ENCODE measurements at regions not wholly inside any gene's neighbourhood (a gene's known extent, or its start where the extent isn't known, plus 50 kb on each side); places are given as distances from the start of the nearest gene placed in this dataset.

- ChIA-PET CTCF (ENCODE audit: partially characterized antibody) (interaction anchor here (0.6 kb wide), 1 partner anchor 219 kb away, joined by 3 read pairs; no protein-coding TSS in a partner anchor), POLR2A (ENCODE audit: partially characterized antibody) (no interaction called here)
- Histone ChIP-seq H3K23ac (ENCODE audit: insufficient read length) (no peak overlapping the region), H3K18ac (ENCODE audit: extremely low read depth, low read length) (no peak overlapping the region), H3K14ac (ENCODE audit: insufficient read length) (no peak overlapping the region), H4K91ac (replicated peaks; ENCODE audit: insufficient read length, low read length) (no peak overlapping the region), H4K20me1 (replicated peaks in 1 of 2; ENCODE audit: control insufficient read depth in 1 of 2, insufficient read depth in 2 of 2, low read length in 2 of 2) (no peaks in the 10 kb centered on the region), H4K8ac (ENCODE audit: extremely low read depth, insufficient read depth, low read length) (no peak overlapping the region), H3K36me3 (ENCODE audit: control insufficient read depth in 2 of 4, insufficient read depth in 4 of 4, low read length in 3 of 4) (no peaks in the 10 kb centered on the region), H2BK5ac (ENCODE audit: low read depth, low read length) (no peak overlapping the region), H3K27ac (ENCODE audit: low read depth, low read length) (no peak overlapping the region), H3K79me1 (ENCODE audit: low read depth, low read length) (no peaks in the 10 kb centered on the region), H3K4me3 (ENCODE audit: extremely low read depth in 1 of 4, insufficient read depth in 2 of 4, low read depth in 3 of 4, low read length in 4 of 4) (no peak overlapping the region), H4K5ac (ENCODE audit: insufficient read length, low read depth, low read length) (no peak overlapping the region), H3K9me3 (ENCODE audit: insufficient read depth in 2 of 2, low read depth in 1 of 2, low read length in 1 of 2) (no peaks in the 10 kb centered on the region), H3K56ac (replicated peaks; ENCODE audit: insufficient read length, low read depth, low read length) (no peak overlapping the region), H3K4ac (replicated peaks; ENCODE audit: insufficient read length, low read depth, low read length) (no peak overlapping the region), H2BK15ac (ENCODE audit: low read length) (no peak overlapping the region), H3K23me2 (ENCODE audit: low read depth, low read length) (no peaks in the 10 kb centered on the region; the same call in 1 of the 2 replicates), H2BK120ac (replicated peaks; ENCODE audit: low read depth, low read length) (no peak overlapping the region), H2AFZ (ENCODE audit: low read length) (no peak overlapping the region), H3K27me3 (replicated peaks in 1 of 4; ENCODE audit: control insufficient read depth in 3 of 4, extremely low read depth in 1 of 4, insufficient read depth in 3 of 4, low read length in 3 of 4) (no peaks in the 10 kb centered on the region), H3K79me2 (ENCODE audit: control insufficient read depth in 1 of 2, insufficient read depth in 2 of 2, low read length in 2 of 2) (no peaks in the 10 kb centered on the region), H2BK20ac (ENCODE audit: low read length) (no peak overlapping the region), H2BK12ac (ENCODE audit: low read depth, low read length) (no peak overlapping the region), H2AK5ac (ENCODE audit: low read depth, low read length) (no peak overlapping the region), H3K4me2 (ENCODE audit: insufficient read depth in 1 of 2, low read depth in 2 of 2, low read length in 2 of 2) (no peak overlapping the region), H3K4me1 (replicated peaks in 1 of 4; ENCODE audit: control insufficient read depth in 3 of 4, insufficient read depth in 4 of 4, low read length in 3 of 4) (peaks cover 0 to 6% (median 3%) of the 10 kb centered on the region in 4 experiments; a peak in 4 of 7 replicates), H3K9ac (replicated peaks in 1 of 4; ENCODE audit: extremely low read depth in 1 of 4, low read depth in 3 of 4, low read length in 3 of 4) (no peak overlapping the region)
- TF ChIP-seq GTF2F1 (IDR thresholded peaks at IDR 0.05; ENCODE audit: borderline replicate concordance, low read depth, low read length), result no peak
- TF ChIP-seq SRF (IDR thresholded peaks at IDR 0.05; ENCODE audit: low read depth, low read length), result no peak
- TF ChIP-seq RBBP5 (IDR thresholded peaks at IDR 0.05; ENCODE audit: borderline replicate concordance, low read depth, low read length), result no peak
- TF ChIP-seq, protein P1, sequence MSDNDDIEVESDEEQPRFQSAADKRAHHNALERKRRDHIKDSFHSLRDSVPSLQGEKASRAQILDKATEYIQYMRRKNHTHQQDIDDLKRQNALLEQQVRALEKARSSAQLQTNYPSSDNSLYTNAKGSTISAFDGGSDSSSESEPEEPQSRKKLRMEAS (IDR thresholded peaks at IDR 0.05), result no peak
- TF ChIP-seq YY1 (IDR thresholded peaks at IDR 0.05; ENCODE audit: low read depth, low read length), result peak; percentile 36; the same call in 1 of the 2 replicates
- 90% methylated on average over 2 of the region's 2 CpGs; no CpG with 5 or more reads in 1 of the 2 experiments for WGBS, 2 experiments (ENCODE audit: extremely low coverage in 1 of 2, insufficient coverage in 1 of 2, insufficient read length in 1 of 2, insufficient replicate concordance in 2 of 2, low coverage in 1 of 2, low lambda C conversion rate in 2 of 2, missing lambda C conversion rate in 1 of 2)
- FAIRE-seq (no peak), DNase-seq (ENCODE audit: low read depth in 1 of 2, low spot score in 2 of 2) (no peak)
Measured at GRCh38 chr20:10769700-10770099, 95.9 kb upstream of the JAG1 start.

All from H1 (cell line).